ENCODE measurements at regions not wholly inside any gene's neighbourhood (a gene's known extent, or its start where the extent isn't known, plus 50 kb on each side); places are given as distances from the start of the nearest gene placed in this dataset.

DNA sequence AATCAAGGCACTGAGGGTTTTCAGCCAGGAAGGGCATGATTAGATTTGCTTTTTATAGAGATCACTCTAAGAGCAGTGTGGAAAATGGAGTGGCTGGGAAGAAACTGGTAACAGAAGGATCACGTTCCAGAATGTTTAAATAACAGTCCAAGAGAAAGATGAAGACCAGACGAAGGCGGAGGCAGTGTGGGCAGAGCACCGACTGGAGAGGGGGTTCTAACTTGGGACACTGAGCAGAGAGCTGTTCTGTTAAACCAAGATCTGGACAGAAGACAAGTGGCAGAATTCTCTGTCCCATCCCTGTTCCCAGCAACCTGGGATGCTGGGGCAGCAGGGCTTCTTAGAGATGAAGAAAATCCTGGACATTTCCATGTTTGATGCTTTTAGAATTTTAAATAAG lies 249.1 kb upstream of the NR4A3 start (continued):
- TF ChIP-seq, protein P1, sequence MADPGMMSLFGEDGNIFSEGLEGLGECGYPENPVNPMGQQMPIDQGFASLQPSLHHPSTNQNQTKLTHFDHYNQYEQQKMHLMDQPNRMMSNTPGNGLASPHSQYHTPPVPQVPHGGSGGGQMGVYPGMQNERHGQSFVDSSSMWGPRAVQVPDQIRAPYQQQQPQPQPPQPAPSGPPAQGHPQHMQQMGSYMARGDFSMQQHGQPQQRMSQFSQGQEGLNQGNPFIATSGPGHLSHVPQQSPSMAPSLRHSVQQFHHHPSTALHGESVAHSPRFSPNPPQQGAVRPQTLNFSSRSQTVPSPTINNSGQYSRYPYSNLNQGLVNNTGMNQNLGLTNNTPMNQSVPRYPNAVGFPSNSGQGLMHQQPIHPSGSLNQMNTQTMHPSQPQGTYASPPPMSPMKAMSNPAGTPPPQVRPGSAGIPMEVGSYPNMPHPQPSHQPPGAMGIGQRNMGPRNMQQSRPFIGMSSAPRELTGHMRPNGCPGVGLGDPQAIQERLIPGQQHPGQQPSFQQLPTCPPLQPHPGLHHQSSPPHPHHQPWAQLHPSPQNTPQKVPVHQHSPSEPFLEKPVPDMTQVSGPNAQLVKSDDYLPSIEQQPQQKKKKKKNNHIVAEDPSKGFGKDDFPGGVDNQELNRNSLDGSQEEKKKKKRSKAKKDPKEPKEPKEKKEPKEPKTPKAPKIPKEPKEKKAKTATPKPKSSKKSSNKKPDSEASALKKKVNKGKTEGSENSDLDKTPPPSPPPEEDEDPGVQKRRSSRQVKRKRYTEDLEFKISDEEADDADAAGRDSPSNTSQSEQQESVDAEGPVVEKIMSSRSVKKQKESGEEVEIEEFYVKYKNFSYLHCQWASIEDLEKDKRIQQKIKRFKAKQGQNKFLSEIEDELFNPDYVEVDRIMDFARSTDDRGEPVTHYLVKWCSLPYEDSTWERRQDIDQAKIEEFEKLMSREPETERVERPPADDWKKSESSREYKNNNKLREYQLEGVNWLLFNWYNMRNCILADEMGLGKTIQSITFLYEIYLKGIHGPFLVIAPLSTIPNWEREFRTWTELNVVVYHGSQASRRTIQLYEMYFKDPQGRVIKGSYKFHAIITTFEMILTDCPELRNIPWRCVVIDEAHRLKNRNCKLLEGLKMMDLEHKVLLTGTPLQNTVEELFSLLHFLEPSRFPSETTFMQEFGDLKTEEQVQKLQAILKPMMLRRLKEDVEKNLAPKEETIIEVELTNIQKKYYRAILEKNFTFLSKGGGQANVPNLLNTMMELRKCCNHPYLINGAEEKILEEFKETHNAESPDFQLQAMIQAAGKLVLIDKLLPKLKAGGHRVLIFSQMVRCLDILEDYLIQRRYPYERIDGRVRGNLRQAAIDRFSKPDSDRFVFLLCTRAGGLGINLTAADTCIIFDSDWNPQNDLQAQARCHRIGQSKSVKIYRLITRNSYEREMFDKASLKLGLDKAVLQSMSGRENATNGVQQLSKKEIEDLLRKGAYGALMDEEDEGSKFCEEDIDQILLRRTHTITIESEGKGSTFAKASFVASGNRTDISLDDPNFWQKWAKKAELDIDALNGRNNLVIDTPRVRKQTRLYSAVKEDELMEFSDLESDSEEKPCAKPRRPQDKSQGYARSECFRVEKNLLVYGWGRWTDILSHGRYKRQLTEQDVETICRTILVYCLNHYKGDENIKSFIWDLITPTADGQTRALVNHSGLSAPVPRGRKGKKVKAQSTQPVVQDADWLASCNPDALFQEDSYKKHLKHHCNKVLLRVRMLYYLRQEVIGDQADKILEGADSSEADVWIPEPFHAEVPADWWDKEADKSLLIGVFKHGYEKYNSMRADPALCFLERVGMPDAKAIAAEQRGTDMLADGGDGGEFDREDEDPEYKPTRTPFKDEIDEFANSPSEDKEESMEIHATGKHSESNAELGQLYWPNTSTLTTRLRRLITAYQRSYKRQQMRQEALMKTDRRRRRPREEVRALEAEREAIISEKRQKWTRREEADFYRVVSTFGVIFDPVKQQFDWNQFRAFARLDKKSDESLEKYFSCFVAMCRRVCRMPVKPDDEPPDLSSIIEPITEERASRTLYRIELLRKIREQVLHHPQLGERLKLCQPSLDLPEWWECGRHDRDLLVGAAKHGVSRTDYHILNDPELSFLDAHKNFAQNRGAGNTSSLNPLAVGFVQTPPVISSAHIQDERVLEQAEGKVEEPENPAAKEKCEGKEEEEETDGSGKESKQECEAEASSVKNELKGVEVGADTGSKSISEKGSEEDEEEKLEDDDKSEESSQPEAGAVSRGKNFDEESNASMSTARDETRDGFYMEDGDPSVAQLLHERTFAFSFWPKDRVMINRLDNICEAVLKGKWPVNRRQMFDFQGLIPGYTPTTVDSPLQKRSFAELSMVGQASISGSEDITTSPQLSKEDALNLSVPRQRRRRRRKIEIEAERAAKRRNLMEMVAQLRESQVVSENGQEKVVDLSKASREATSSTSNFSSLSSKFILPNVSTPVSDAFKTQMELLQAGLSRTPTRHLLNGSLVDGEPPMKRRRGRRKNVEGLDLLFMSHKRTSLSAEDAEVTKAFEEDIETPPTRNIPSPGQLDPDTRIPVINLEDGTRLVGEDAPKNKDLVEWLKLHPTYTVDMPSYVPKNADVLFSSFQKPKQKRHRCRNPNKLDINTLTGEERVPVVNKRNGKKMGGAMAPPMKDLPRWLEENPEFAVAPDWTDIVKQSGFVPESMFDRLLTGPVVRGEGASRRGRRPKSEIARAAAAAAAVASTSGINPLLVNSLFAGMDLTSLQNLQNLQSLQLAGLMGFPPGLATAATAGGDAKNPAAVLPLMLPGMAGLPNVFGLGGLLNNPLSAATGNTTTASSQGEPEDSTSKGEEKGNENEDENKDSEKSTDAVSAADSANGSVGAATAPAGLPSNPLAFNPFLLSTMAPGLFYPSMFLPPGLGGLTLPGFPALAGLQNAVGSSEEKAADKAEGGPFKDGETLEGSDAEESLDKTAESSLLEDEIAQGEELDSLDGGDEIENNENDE (IDR thresholded peaks at IDR 0.05; ENCODE audit: insufficient replicate concordance, low read length): no peak
- TF ChIP-seq CHD2 (IDR thresholded peaks at IDR 0.05; ENCODE audit: low read length) (no peak), SP4 (IDR thresholded peaks at IDR 0.05; ENCODE audit: low read length) (no peak), GABPA (IDR thresholded peaks at IDR 0.05; ENCODE audit: borderline replicate concordance, insufficient read depth, low read length) (no peak), CHD1 (IDR thresholded peaks at IDR 0.05; ENCODE audit: low read depth, low read length) (no peak), CBX5 (IDR thresholded peaks at IDR 0.05; ENCODE audit: low read depth, low read length) (no peak), JUN (IDR thresholded peaks at IDR 0.05; ENCODE audit: low read depth, low read length) (no peak), ZNF274 (IDR thresholded peaks at IDR 0.05; ENCODE audit: borderline replicate concordance, extremely low read depth, low read length) (no peak), KDM1A (IDR thresholded peaks at IDR 0.05; ENCODE audit: borderline replicate concordance, low read length) (no peak)
- TF ChIP-seq, protein P2, sequence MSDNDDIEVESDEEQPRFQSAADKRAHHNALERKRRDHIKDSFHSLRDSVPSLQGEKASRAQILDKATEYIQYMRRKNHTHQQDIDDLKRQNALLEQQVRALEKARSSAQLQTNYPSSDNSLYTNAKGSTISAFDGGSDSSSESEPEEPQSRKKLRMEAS (IDR thresholded peaks at IDR 0.05): no peak
